ENCODE measurements at regions not wholly inside any gene's neighbourhood (a gene's known extent, or its start where the extent isn't known, plus 50 kb on each side); places are given as distances from the start of the nearest gene placed in this dataset.

- no peak for TF ChIP-seq POLR2AphosphoS5 (IDR thresholded peaks at IDR 0.05; ENCODE audit: borderline replicate concordance, low read depth, low read length)
- TF ChIP-seq EZH2 (IDR thresholded peaks at IDR 0.05), result no peak
Measured at GRCh38 chr1:188251036-188251435, 1422.3 kb downstream of the PLA2G4A start.

Data from SK-N-MC (cell line).